ENCODE measurements at regions not wholly inside any gene's neighbourhood (a gene's known extent, or its start where the extent isn't known, plus 50 kb on each side); places are given as distances from the start of the nearest gene placed in this dataset.
"Not testable (repeated sequence)": the region's sequence is repeated elsewhere in the genome, so short reads cannot be mapped to it uniquely, and the experiment has no call there.

GRCh38 chr6:84953111-84953755 lies 188.8 kb upstream of the TBX18 start:
- TF ChIP-seq CTCF (IDR thresholded peaks at IDR 0.05; ENCODE audit: unreplicated experiment in 3 of 3): no peak

GRCh38 chr6:84944926-84945325 lies 180.5 kb upstream of the TBX18 start:
- H3K27ac Mint-ChIP-seq; H3K27me3 Mint-ChIP-seq (ENCODE audit: low read depth); H3K4me3 Mint-ChIP-seq; H3K36me3 Mint-ChIP-seq (ENCODE audit: low read depth); H3K4me1 Mint-ChIP-seq: not testable (repeated sequence)
- peaks cover 47% of the 10 kb centered on the region for H3K9me3 Mint-ChIP-seq

More at GRCh38 chr6:84953111-84953755, 188.8 kb upstream of the TBX18 start:
- H3K36me3 Mint-ChIP-seq (ENCODE audit: low read depth): no peaks in the 10 kb centered on the region
- H3K9me3 Mint-ChIP-seq: peaks cover 26% of the 10 kb centered on the region
- no peak overlapping the region for H3K27ac Mint-ChIP-seq
- no peaks in the 10 kb centered on the region for H3K4me1 Mint-ChIP-seq
- no peak overlapping the region for H3K4me3 Mint-ChIP-seq
- no peaks in the 10 kb centered on the region for H3K27me3 Mint-ChIP-seq (ENCODE audit: low read depth)

- no peak for TF ChIP-seq CTCF (IDR thresholded peaks at IDR 0.05; ENCODE audit: unreplicated experiment in 3 of 3)
- Mint-ChIP-seq H3K9me3 (peaks cover 43% of the 10 kb centered on the region), H3K4me1 (no peaks in the 10 kb centered on the region)
Measured at GRCh38 chr6:84943905-84944304, 179.5 kb upstream of the TBX18 start.

GRCh38 chr6:84941609-84942008 lies 177.2 kb upstream of the TBX18 start:
- not testable (repeated sequence) for H3K27me3 Mint-ChIP-seq (ENCODE audit: low read depth); H3K36me3 Mint-ChIP-seq (ENCODE audit: low read depth); H3K27ac Mint-ChIP-seq; H3K4me3 Mint-ChIP-seq; H3K4me1 Mint-ChIP-seq
- peaks cover 32% of the 10 kb centered on the region for H3K9me3 Mint-ChIP-seq

More at GRCh38 chr6:84943905-84944304, 179.5 kb upstream of the TBX18 start:
- no peaks in the 10 kb centered on the region for H3K36me3 Mint-ChIP-seq (ENCODE audit: low read depth)
- no peak overlapping the region for H3K4me3 Mint-ChIP-seq
- no peaks in the 10 kb centered on the region for H3K27me3 Mint-ChIP-seq (ENCODE audit: low read depth)
- H3K27ac Mint-ChIP-seq: no peak overlapping the region

GRCh38 chr6:84929212-84929611 lies 164.8 kb upstream of the TBX18 start:
- H3K27me3 Mint-ChIP-seq (ENCODE audit: low read depth): peaks cover 3% of the 10 kb centered on the region
- TF ChIP-seq CTCF (IDR thresholded peaks at IDR 0.05; ENCODE audit: unreplicated experiment in 3 of 3): no peak
- H3K27ac Mint-ChIP-seq: no peak overlapping the region
- no peaks in the 10 kb centered on the region for H3K36me3 Mint-ChIP-seq (ENCODE audit: low read depth)
- no peak overlapping the region for H3K4me3 Mint-ChIP-seq
- H3K9me3 Mint-ChIP-seq: no peaks in the 10 kb centered on the region
- H3K4me1 Mint-ChIP-seq: peaks cover 6% of the 10 kb centered on the region

- Mint-ChIP-seq H3K4me3 (no peak overlapping the region), H3K27me3 (ENCODE audit: low read depth) (peaks cover 3% of the 10 kb centered on the region), H3K27ac (no peak overlapping the region), H3K4me1 (peaks cover 13% of the 10 kb centered on the region), H3K9me3 (no peaks in the 10 kb centered on the region), H3K36me3 (ENCODE audit: low read depth) (no peaks in the 10 kb centered on the region)
- no peak for TF ChIP-seq CTCF (IDR thresholded peaks at IDR 0.05; ENCODE audit: unreplicated experiment in 3 of 3)
Measured at GRCh38 chr6:84927551-84927950, 163.2 kb upstream of the TBX18 start.

Measured in nephron (organoid).